ENCODE measurements at regions not wholly inside any gene's neighbourhood (a gene's known extent, or its start where the extent isn't known, plus 50 kb on each side); places are given as distances from the start of the nearest gene placed in this dataset.

GRCh38 chr10:78983608-78984007 lies 85.2 kb upstream of the ZMIZ1 start:
- DNase-seq: no peak
- no peak overlapping the region for H3K27ac Mint-ChIP-seq
- peaks cover 0 to 6% of the 10 kb centered on the region in 2 donors for H3K36me3 Mint-ChIP-seq
- peaks cover 14 to 32% (median 21%) of the 10 kb centered on the region in 3 donors for H3K27me3 Mint-ChIP-seq
- ATAC-seq (ENCODE audit: low read depth in 2 of 2): no peak
- H3K4me1 Mint-ChIP-seq: peaks cover 6 to 9% (median 7%) of the 10 kb centered on the region in 3 donors
- H3K4me3 Mint-ChIP-seq: no peak overlapping the region
- peaks cover 0 to 4% (median 0%) of the 10 kb centered on the region in 7 donors for H3K9me3 Mint-ChIP-seq

GRCh38 chr10:78985973-78986818 lies 82.6 kb upstream of the ZMIZ1 start:
- peaks cover 6 to 9% (median 6%) of the 10 kb centered on the region in 3 donors for H3K4me1 Mint-ChIP-seq
- peaks cover 0 to 4% (median 0%) of the 10 kb centered on the region in 7 donors for H3K9me3 Mint-ChIP-seq
- no peak overlapping the region for H3K27ac Mint-ChIP-seq
- peaks cover 0 to 8% of the 10 kb centered on the region in 2 donors for H3K36me3 Mint-ChIP-seq
- ATAC-seq (ENCODE audit: low read depth in 2 of 2) (no peak), DNase-seq (no peak)
- no peak overlapping the region for H3K4me3 Mint-ChIP-seq
- H3K27me3 Mint-ChIP-seq: peaks cover 1 to 37% (median 7%) of the 10 kb centered on the region in 3 donors

GRCh38 chr10:78991187-78991586 lies 77.6 kb upstream of the ZMIZ1 start:
- Mint-ChIP-seq H3K4me3 (peak overlapping the region in 1 of 8 donors; percentile 12), H3K27me3 (peaks cover 8 to 38% (median 15%) of the 10 kb centered on the region in 3 donors), H3K27ac (peak overlapping the region in 1 of 6 donors; percentile 68), H3K9me3 (peaks cover 0 to 4% (median 0%) of the 10 kb centered on the region in 7 donors), H3K36me3 (peaks cover 0 to 8% of the 10 kb centered on the region in 2 donors), H3K4me1 (peaks cover 10 to 20% (median 19%) of the 10 kb centered on the region in 3 donors)
- DNase-seq (no peak), ATAC-seq (ENCODE audit: low read depth in 2 of 2) (peak; percentile 22 to 23)

- H3K4me1 Mint-ChIP-seq: peaks cover 10 to 20% (median 19%) of the 10 kb centered on the region in 3 donors
Observed at GRCh38 chr10:78992333-78992732, 76.4 kb upstream of the ZMIZ1 start.

GRCh38 chr10:78993261-78993945 lies 75.4 kb upstream of the ZMIZ1 start:
- Mint-ChIP-seq H3K36me3 (peaks cover 0 to 4% of the 10 kb centered on the region in 2 donors), H3K9me3 (peaks cover 0 to 2% (median 0%) of the 10 kb centered on the region in 7 donors), H3K4me1 (peaks cover 10 to 20% (median 19%) of the 10 kb centered on the region in 3 donors), H3K27ac (no peak overlapping the region), H3K4me3 (peak overlapping the region in 1 of 8 donors; percentile 58), H3K27me3 (peaks cover 4 to 34% (median 32%) of the 10 kb centered on the region in 3 donors)
- DNase-seq (no peak), ATAC-seq (ENCODE audit: low read depth in 2 of 2) (no peak)

More at GRCh38 chr10:78992333-78992732, 76.4 kb upstream of the ZMIZ1 start:
- Mint-ChIP-seq H3K27ac (peak overlapping the region in 1 of 6 donors; percentile 47), H3K9me3 (peaks cover 0 to 4% (median 0%) of the 10 kb centered on the region in 7 donors), H3K4me3 (peak overlapping the region in 2 of 8 donors; percentile 3 to 45), H3K36me3 (peaks cover 0 to 8% of the 10 kb centered on the region in 2 donors), H3K27me3 (peaks cover 4 to 36% (median 27%) of the 10 kb centered on the region in 3 donors)
- DNase-seq: peak; percentile 33
- ATAC-seq (ENCODE audit: low read depth in 2 of 2): peak; percentile 90 to 98

- Mint-ChIP-seq H3K27me3 (peaks cover 10 to 62% (median 49%) of the 10 kb centered on the region in 3 donors), H3K36me3 (no peaks in the 10 kb centered on the region), H3K4me1 (peaks cover 10 to 18% (median 15%) of the 10 kb centered on the region in 3 donors), H3K4me3 (peak overlapping the region in 1 of 8 donors; percentile 22), H3K27ac (no peak overlapping the region), H3K9me3 (no peaks in the 10 kb centered on the region)
- no peak for DNase-seq
- no peak for ATAC-seq (ENCODE audit: low read depth in 2 of 2)
Observed at GRCh38 chr10:78995987-78996791, 72.6 kb upstream of the ZMIZ1 start.

GRCh38 chr10:78996792-78997129 lies 72.0 kb upstream of the ZMIZ1 start:
- no peak for ATAC-seq (ENCODE audit: low read depth in 2 of 2)
- H3K4me3 Mint-ChIP-seq: peak overlapping the region in 1 of 8 donors; percentile 22
- H3K27ac Mint-ChIP-seq: no peak overlapping the region
- peaks cover 10 to 18% (median 16%) of the 10 kb centered on the region in 3 donors for H3K4me1 Mint-ChIP-seq
- H3K9me3 Mint-ChIP-seq: no peaks in the 10 kb centered on the region
- DNase-seq: no peak
- H3K27me3 Mint-ChIP-seq: peaks cover 16 to 68% (median 55%) of the 10 kb centered on the region in 3 donors
- no peaks in the 10 kb centered on the region for H3K36me3 Mint-ChIP-seq

GRCh38 chr10:78997635-78998618 lies 70.8 kb upstream of the ZMIZ1 start:
- Mint-ChIP-seq H3K9me3 (no peaks in the 10 kb centered on the region), H3K36me3 (no peaks in the 10 kb centered on the region), H3K4me1 (peaks cover under 1 to 8% (median 5%) of the 10 kb centered on the region in 3 donors), H3K27ac (peak overlapping the region in 1 of 6 donors; percentile 15), H3K27me3 (peaks cover 20 to 71% (median 58%) of the 10 kb centered on the region in 3 donors), H3K4me3 (no peak overlapping the region)
- ATAC-seq (ENCODE audit: low read depth in 2 of 2) (no peak), DNase-seq (no peak)

GRCh38 chr10:79001082-79001885 lies 67.5 kb upstream of the ZMIZ1 start:
- Mint-ChIP-seq H3K36me3 (no peaks in the 10 kb centered on the region), H3K27me3 (peaks cover 34 to 85% (median 80%) of the 10 kb centered on the region in 3 donors), H3K4me3 (peak overlapping the region in 2 of 8 donors; percentile 1 to 40), H3K4me1 (peaks cover 0 to 4% (median 3%) of the 10 kb centered on the region in 3 donors), H3K27ac (peak overlapping the region in 1 of 6 donors; percentile 52), H3K9me3 (no peaks in the 10 kb centered on the region)
- DNase-seq (no peak), ATAC-seq (ENCODE audit: low read depth in 2 of 2) (no peak)

- no peaks in the 10 kb centered on the region for H3K9me3 Mint-ChIP-seq
- peaks cover 0 to 4% (median 3%) of the 10 kb centered on the region in 3 donors for H3K4me1 Mint-ChIP-seq
- ATAC-seq (ENCODE audit: low read depth in 2 of 2) (no peak), DNase-seq (no peak)
- no peaks in the 10 kb centered on the region for H3K36me3 Mint-ChIP-seq
- H3K4me3 Mint-ChIP-seq: no peak overlapping the region
- peaks cover 34 to 80% (median 77%) of the 10 kb centered on the region in 3 donors for H3K27me3 Mint-ChIP-seq
- H3K27ac Mint-ChIP-seq: peak overlapping the region in 1 of 6 donors; percentile 72
Observed at GRCh38 chr10:79002336-79002735, 66.4 kb upstream of the ZMIZ1 start.

All from naive B cell (primary cell).